ENCODE measurements at regions not wholly inside any gene's neighbourhood (a gene's known extent, or its start where the extent isn't known, plus 50 kb on each side); places are given as distances from the start of the nearest gene placed in this dataset.

DNA sequence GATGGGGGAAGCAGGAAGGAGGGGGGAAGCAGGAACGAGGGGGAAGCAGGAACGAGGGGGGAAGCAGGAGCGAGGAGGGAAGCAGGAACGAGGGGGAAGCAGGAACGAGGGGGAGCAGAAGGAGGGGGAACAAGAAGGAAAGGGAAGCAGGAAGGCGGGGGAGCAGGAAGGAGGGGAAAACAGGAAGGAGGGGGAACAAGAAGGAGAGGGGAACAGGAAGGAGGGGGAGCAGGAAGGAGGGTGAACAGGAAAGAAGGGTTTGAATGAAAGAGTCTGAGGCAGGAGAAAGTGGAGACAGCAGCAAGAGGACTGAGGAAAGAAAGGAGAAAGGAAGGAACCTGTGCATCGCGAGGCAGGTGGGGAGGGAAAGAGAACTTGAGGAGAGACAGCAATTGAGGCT lies 256.6 kb downstream of the PTEN start:
- intact Hi-C loops (cut with DNase I) = no loop called here
- no peak for DNase-seq

DNA sequence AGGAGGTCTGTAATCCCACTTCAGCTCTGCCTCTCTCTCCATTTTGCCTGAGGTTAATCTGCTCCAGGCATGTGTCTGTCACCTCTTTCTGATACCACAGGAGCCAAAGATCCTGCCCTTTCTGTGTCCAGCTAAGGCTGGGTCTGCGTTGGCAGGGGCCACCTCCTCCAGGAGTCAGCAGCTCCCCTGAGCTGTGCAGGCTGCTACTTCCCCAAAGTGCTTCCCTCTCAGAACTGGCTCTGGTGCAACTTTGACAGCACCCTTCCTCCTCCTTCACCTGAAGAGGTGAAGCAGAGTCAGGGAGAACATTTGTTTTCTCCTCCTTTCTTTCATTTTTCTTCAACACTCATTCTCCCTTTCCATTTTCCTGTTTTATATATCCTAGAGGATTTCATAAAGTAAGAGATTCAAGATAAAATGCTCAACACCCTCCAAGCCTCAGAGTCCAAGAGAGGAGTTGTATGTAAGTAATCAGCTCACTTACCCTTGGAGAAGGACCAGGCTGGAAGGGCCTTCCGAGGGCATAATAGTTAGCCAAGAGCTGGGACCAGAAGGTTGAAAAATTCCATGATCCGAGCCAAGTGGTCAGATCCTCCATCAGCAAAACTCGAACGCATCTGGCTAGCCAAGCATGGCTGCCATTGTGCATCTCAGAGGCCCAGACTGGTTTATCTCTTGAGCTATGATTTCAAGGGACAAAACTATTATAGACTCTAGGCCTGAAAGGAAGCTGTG lies 257.3 kb downstream of the PTEN start:
- DNase-seq = peak in 1 of 42 donors; percentile 5
- intact Hi-C loops (cut with DNase I) = no loop called here

DNA sequence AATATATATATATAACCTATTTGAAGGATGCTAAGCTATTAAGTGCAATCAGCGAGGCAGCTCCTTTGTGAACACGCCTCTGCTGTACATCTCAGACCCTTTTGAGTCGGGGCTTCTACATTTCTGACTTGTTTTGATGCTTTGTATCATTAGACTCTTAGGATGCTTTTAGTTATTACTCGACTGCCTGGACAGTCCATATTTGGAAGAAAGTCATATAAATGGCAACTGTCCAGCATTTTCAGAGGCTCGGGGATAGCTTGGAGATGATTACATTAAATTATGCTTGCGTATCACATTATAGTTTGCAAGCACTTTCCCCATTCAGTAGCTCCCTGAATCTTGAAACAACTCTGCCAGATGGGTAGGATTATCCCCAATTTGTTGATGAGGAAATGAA lies 257.9 kb downstream of the PTEN start:
- intact Hi-C loops (cut with DNase I) = no loop called here
- DNase-seq = no peak

DNA sequence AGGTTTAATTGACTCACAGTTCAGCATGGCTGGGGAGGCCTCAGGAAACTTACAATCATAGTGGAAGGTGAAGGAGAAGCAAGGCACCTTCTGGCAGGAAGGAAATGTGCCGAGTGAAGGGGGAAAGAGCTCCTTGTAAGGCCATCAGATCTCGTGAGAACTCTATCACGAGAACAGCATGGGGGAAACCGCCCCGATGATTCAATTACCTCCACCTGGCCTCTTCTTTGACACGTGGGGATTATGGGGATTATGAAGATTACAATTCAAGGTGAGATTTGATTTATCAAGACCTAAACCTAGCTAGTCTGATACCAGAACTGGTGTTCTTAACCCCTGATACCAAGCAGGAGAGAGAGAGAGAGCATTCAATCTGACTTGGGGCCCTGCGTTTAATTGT lies 258.7 kb downstream of the PTEN start:
- intact Hi-C loops (cut with DNase I) = no loop called here
- DNase-seq = no peak

DNA sequence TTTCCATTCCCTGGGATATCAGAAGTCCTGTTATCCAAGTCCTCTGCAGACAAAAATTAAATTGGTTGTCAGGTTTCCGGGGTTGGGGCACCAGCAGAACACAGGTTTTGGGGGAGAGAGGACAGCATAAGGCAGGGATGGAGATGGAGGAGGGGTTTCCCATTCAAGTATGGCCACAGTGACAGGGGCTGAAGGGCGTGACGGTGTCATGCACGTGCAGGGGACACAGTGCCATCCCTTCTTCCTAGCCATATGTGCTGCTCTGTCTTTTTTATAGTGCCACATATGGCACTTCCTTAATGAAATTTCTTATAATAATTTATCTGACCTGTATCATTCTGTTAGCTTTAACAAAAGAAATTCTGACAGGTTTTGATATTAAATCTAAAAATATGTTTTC lies 259.2 kb downstream of the PTEN start:
- intact Hi-C loops (cut with DNase I) = no loop called here
- no peak for DNase-seq

DNA sequence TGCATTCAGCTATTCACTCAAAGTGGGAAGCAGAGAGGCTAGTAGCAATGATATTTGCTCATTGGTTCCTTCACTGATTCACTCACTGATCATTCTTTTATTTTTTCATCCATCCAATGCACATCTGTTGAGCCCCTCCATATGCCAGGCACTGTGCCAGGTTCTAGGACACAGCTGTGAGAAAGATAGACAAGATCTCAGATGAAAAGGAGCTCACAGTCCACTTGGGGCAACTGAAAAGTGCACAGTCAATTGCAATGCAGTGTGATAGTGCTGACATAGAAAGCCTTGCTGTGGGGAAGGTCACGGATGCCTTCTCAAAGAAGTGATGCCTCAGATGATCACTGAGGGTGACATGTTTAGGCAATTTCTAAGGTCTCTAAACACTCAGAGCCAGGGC lies 262.3 kb downstream of the PTEN start:
- intact Hi-C loops (cut with DNase I) = no loop called here
- DNase-seq = no peak

DNA sequence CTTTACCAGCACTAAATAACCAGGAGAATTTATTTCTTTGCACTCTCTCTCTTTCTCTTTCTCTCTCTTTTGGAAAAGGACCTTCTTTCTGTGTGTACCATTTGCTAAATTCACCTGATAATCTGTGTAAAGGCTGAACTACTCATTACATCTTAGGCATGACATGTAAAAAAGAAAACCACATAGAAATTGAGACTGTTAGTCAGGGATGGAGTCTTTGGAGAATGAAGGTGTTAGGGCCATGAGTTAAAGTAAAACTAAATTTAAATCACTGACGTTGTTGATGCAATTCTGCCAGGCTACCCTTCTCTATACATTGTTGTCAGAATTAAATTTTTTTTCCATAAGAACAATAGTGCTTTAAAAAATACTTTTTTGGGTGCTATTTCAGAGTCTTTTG lies 263.3 kb downstream of the PTEN start:
- no peak for DNase-seq
- intact Hi-C loops (cut with DNase I) = no loop called here

DNA sequence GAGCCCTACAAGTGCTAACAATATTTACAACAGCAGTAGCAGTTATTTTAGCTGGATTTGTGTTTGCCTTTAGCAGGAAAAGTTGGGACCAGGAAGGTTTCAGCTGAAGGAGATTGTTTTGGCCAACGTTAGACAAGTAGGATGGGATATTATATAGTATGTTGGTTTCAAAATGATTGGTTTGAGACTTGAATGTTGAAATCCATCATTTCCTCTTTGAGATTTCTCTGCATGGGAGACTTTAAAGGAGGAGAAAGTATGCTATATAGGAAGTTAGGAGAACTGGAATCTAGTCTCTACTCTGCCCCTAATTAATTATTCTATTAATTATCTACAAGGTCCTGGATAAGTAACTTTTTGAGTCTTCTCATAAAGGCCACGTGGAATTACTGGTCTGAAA lies 263.8 kb downstream of the PTEN start:
- no peak for DNase-seq
- intact Hi-C loops (cut with DNase I) = no loop called here

DNA sequence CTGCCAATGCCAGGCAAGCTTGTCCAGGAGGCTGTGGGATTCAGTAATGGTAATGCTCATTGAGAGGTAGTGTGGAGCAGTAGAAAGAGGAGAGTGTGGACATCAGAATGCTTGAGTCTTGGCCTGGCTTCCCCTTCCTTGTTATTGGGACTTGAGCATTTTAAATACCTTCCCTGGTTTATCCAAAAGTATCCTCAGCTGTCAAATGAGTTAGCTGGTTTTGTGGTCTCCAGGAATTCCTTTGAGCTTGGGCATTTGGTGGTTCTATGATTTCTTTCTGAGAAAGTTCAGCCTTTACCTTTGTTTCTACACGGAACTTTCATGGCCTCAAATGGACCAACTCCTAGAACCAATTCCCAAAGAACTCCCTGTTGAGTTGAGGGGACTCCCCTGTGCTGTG lies 264.3 kb downstream of the PTEN start:
- intact Hi-C loops (cut with DNase I) = no loop called here
- DNase-seq = no peak

DNA sequence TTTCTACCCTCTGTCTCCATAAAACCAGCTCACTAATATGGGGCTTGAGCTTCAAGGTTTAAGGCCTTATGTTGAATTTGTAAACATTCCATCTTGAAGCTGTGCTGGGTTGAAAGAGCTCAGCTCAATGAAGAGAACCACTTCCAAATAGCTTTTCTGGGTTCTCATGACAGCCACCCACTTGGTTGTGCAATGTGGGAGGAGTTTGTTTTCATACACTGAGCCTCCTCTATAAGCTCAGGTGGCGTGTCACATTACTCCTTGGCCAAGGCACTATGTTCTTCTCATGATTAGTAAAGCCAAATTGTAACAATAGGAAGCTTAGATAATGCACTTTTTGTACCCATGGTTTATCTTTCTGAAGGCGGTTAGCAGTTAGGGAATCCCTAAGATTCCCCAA lies 265.6 kb downstream of the PTEN start:
- no peak for DNase-seq
- intact Hi-C loops (cut with DNase I) = no loop called here

DNA sequence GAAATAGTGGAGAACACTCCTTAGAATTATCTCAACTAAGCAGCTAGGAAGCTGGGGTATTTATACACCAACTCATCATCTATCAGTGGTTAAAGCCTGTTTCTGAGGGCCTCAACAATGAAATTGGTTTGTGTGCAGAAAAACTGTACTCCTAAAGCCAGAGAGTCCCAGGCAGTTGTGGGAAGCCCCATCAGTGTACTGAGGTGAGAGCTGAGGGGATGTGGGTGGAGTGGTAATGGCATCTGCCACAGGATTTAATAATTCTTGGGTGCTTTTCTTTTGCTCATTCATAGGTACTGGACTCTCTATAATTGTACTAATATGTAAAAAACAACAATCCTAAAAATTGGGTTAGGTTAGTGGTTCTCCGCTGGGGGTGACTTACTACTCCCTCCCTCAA lies 267.5 kb downstream of the PTEN start:
- no peak for DNase-seq
- intact Hi-C loops (cut with DNase I) = no loop called here

DNA sequence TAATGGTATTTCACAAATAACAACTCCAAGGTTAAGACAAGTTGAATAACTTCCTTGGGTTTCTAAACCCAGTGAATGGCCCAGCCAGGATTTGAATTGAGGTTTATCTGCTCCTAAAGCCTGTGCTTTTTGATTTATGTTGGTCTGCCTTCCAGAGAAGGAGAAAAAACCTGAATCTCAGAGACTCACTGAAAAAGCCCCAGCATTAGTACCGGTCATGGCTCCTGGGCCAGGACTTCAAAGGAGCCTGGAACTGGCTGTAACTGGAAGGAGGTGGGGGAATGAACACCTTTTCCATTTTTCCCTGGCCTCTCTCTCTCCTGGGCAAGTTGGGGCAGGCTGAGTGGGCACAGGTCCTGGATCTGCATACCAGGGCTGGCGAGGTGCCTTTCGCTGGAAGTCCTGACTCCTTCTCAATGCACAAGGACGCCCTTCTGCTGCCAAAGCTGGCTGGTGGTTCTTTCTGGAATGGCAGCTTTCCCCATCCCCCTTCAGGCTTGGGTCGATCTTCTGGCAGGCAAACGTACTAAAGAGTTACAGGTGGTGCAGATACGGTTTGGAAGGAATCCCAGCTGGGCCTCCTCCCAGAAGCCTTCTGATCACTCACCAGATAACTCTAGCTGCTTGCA lies 268.2 kb downstream of the PTEN start:
- peak in 11 of 42 donors; percentile 6 to 31 (median 18) for DNase-seq
- intact Hi-C loops (cut with DNase I) = no loop called here

DNA sequence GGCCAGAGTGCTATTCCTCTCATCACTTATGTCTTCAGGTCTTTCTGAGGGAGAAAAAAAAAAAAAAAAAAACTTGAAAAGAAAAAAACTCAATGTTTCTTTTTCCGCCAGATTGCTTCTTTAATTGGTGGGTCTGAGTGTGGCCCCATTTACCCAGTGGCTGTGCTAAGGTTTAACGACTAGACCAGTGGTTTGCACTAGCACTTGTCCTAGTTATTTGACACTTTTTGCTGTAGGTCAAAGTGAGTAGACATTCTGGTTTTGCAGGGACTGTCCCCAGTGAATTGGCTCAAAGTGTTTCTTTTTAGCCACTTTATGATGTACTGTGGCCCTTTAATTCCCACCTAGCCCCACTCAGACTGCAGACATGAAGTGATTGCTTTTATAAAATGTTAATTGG lies 273.3 kb downstream of the PTEN start:
- DNase-seq = no peak
- intact Hi-C loops (cut with DNase I) = no loop called here

DNA sequence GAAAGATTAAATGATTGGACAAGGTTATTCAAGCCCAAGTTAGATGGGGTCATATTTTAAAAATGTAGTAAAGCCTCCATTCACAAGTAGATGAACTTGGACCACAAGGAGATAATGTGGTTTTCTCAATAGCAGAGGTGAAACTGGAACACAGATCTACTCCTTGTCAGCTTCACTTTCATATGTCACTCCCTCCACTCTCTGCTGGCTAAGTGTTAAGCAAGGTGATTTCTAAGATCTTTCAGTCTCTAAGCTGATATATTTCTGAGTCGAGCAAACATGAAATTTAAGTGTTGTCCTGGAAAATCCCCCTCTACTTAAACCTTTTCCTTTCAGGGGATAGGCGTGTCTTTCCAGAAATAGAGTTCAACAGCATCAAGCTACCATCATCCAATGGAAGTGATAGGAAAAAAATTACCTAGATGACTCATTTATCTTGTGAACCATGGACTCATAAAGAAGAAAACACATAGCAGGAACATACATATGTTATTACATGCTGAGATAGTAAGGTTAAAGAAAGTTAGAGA lies 275.0 kb downstream of the PTEN start:
- intact Hi-C loops (cut with DNase I) = no loop called here
- no peak for DNase-seq

DNA sequence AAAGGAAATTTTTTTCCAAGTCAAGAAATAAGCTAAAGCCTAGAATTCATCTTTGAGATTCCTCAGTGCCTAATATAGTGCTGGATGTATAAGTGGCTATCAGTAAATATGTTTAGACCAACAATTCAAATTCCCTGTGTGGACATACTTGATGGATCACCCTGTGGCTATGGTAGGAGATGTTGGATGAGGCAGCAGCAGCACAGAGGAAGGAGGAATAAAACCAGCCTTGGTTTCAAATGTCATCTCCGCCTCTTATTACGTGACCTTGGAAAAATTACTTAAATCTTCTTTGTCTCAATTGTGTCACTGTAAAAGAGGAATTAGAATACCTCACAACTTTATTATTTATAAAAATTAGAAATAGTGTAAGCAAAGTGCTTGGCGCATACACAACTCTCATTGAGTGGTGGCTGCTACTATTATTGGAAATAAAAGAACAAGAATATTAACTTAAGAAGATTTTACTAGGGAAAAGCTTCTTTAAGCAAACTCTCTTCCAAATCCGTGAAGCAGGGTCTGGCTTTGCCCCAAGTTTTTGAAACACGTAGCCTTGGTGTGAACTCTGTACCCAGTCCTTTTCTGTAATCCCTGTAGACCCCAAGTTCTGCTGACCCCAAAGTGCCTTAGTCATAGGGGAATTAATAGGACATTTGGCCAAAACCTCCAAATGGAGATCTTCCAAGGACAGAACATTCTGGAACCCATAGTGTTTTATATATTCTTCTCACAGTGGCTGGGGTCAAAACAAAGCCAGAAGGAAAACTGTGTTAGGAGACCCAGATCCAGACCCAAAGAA lies 283.8 kb downstream of the PTEN start:
- DNase-seq = no peak

DNA sequence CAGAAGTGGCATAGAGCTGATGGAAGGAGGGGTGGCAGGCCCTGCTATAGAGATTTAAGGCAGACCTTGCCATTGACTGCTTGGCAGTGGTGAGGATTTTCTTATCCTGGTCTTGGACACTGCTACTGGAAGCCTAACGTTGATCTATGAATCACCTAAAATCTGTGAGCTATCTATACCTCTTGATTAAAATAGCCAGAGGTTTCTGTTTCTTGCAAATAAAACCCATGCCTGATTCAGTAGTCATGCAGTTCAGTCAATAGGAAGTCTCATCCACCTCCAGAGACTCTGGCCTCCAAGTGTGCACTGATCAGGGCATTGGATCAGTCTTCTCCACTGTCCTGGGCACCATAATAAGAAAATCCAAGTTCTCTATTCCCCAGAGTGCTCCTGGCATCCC lies 286.5 kb downstream of the PTEN start:
- intact Hi-C loops (cut with DNase I) = no loop called here
- no peak for DNase-seq

More for the DNA sequence above, 283.8 kb downstream of the PTEN start:
- intact Hi-C loops (cut with DNase I) = no loop called here

DNA sequence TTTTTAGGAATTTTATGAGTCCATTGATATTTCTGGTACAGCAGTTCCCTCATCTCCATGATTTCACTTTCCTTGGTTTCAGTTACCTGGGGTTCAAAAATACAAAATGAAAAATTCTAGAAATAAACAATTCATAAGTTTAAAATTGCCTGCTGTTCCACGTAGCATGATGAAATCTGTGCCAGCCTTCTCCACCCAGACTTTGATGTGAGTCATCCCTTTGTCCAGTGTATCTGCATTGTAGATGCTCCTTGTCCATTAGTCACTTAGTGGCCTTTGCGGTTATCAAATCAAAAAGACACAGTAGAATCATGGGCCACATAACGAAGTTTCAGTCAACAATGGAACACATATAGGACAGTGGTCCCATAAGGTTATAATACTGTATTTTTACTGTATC lies 286.9 kb downstream of the PTEN start:
- intact Hi-C loops (cut with DNase I) = no loop called here

DNA sequence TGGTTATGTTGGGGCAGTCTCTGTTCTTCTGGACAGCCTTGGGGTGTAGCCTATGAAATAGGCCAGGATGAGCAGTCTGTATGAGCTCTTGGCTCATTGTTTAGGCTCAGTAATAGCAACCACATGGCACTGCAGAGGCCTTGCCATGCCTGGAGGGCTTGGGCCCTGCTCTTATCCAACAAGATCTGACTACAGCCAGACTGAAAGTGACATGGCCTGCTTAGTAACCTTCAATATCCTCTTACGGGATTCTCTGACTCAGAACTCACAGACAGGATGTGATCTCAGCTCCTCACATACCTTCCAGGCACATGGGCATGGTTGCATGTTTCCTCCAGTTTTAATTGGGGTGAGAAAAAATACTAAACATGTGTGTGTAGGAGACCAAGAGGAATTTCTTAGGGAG lies 289.3 kb downstream of the PTEN start:
- intact Hi-C loops (cut with DNase I) = no loop called here
- DNase-seq = no peak

More for the DNA sequence above, 286.9 kb downstream of the PTEN start:
- no peak for DNase-seq

DNA sequence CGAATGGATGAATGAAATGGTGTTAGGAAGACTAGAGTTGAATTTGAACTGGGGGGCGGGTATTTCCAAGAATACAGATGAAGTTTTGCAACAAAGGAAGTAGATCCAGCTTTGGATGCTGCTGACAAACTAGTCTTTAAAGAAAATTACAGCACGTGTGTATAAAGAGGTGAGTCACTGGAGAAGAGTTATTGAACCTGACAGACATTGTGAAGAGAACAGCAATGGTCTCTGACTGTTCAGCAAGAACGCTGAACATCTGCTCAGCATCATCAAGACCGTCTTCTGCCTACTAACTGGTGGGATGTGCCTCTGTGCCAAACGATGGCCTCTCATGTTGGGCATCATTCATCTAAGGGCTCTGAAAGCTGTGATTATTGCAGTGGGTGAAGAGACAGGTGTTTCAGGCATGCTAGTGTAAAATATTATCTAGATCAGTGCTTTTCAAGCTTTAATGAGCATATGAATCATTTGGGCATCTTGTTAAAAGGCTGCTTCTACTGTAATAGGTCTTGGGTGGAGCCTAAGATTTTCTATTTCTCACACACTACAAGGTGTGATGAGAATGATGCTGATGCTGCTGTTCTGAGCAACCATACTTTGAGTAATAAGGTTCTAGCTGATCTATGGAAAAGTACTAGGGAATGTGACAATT lies 291.3 kb downstream of the PTEN start:
- intact Hi-C loops (cut with DNase I) = no loop called here

DNA sequence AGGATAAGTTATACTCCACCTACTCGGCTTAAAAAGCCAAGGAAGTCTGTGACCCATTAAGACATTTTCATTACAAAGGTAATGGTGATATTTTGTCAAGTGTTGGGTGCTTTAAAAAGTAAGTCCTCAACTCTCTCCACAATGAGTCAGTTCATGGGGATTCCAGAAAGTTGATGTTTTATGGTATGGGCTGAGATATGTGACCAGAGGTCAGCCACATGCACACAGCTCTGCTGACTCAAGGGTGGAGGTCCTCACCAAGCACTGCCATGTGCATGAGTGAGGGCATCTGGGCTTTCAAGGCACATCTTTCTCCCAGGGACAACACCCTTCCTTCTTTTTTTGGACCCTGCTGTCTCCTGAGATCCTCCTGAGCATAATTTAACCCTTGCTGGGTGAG lies 292.9 kb downstream of the PTEN start:
- no peak for DNase-seq
- intact Hi-C loops (cut with DNase I) = no loop called here

More for the DNA sequence above, 291.3 kb downstream of the PTEN start:
- DNase-seq = no peak
